ENCODE measurements at regions not wholly inside any gene's neighbourhood (a gene's known extent, or its start where the extent isn't known, plus 50 kb on each side); places are given as distances from the start of the nearest gene placed in this dataset.

GRCh38 chr14:97274626-97275025 is 477.4 kb downstream of the VRK1 start:
- no peak for DNase-seq

GRCh38 chr14:97275276-97275675 is 478.1 kb downstream of the VRK1 start:
- DNase-seq: no peak

DNA sequence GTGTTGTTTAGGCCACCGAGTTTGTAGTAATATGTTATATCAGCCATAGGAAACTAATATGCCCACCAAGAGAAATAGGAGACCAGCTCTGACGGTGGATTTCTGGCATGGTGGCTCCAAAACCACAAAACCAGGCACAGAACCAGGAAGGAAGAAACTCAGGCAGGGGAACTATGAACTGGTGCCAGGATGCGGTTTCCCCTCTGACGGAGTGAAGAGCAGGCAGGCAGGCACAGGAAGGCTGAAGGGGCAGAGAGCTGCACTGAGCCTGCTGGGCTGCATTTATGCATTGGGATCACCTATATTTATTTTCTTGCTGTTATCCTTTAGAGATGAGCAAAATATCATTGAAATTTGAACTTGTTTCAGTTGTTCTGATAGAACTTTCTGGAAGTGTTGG is 479.4 kb downstream of the VRK1 start:
- DNase-seq: no peak

DNA sequence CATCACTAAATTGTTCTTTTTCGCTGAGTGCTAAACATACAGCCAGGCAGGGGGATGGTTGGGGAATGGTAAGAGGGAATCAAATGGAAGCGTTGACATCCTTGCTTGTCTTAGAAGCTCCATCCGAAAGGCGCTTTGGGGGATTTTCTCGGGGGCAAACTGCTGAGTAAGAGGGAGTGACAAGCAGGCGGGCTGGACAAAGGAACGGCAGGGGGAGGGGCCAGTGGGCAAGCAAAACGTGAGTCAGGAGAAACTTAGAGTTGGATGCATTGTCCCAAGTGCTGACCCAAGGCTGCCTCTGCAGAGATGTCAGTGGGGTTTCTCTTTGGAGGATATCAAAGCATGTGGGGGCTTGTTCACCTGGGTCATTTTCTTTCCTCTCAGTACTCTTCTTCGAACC is 480.5 kb downstream of the VRK1 start:
- DNase-seq: no peak

DNA sequence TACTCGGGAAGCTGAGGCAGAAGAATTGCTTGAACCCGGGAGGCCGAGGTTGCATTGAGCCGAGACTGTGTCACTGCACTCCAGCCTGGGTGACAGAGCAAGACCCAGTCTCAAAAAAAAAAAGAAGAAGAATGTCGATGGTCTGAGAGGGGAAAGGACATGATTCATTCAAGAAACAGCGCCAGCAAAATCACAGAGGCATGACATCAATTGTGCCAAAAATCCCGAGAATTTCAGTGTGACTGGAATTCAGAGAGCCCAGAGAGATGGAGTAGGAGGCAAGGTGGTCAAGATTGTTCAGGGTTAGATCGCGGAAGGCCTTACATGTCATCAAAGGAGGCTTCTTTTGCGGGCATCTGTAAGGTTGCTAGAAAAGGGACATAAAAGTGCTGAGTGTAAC is 483.3 kb downstream of the VRK1 start:
- no peak for DNase-seq

GRCh38 chr14:97281741-97282140 is 484.6 kb downstream of the VRK1 start:
- no peak for DNase-seq

- DNase-seq: no peak
Measured at GRCh38 chr14:97282210-97283004, 485.2 kb downstream of the VRK1 start.

DNA sequence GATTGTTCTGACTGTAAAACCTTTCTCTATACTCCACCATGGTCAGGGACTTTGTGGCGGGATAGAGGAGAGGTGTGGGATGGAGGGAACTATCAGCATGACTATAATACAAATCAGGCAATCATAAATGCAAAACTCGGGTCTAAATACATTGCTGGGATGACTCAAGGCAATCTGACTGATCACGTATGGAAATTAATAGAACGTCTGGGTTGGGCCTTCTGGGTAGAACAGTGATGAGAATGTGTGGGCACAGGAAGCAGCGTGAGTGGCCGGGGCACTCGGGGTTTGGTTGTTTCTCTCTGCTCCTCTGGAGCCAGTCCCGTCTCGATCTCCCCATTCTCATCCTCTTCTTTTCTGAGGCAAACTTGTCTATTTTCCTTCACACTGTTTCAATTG is 485.8 kb downstream of the VRK1 start:
- no peak for DNase-seq

GRCh38 chr14:97283426-97283825 is 486.2 kb downstream of the VRK1 start:
- DNase-seq: no peak

DNA sequence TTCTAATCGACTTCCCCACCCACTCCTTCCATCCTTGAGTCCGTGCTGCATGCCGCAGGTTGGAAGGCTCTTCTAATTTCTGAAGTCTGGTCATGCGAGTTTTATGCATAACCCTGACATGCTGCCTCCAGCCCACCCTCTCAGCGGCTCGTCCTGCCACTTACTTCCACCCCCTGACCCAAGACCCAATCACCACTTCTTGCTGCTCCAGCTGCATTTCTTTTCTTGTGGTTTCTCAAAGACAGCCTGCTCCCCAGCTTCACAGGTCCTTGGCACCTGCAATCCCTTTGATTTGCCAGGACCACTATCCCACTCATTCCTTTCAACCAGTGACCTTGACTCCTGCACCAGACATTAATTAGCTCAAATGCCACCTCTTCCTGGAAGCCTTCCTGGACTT is 486.7 kb downstream of the VRK1 start:
- no peak for DNase-seq

- DNase-seq: no peak
Measured at GRCh38 chr14:97287956-97288355, 490.8 kb downstream of the VRK1 start.

DNA sequence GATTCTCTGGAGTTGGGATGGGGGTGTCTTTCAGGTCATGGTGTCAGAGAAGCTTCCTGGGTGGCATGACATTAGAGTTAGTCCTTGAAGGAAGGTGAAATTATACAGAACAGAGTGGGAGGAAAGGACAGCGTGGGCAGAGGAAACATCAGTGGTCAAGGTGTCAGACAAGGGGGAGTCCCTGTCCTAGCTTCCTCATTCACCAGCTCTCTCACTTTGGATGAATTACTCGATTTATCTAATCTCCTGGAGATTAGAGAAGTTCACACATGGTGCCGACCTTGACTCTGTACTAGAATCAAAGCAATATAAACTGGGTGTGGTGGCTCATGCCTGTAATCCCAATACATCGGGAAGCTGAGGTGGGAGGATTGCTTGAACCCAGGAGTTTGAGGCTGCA is 492.9 kb downstream of the VRK1 start:
- no peak for DNase-seq

GRCh38 chr14:97290977-97291376 is 493.8 kb downstream of the VRK1 start:
- DNase-seq: no peak

- DNase-seq: no peak
Measured at GRCh38 chr14:97293659-97294058, 496.5 kb downstream of the VRK1 start.

- no peak for DNase-seq
Measured at GRCh38 chr14:97295108-97295710, 498.0 kb downstream of the VRK1 start.

DNA sequence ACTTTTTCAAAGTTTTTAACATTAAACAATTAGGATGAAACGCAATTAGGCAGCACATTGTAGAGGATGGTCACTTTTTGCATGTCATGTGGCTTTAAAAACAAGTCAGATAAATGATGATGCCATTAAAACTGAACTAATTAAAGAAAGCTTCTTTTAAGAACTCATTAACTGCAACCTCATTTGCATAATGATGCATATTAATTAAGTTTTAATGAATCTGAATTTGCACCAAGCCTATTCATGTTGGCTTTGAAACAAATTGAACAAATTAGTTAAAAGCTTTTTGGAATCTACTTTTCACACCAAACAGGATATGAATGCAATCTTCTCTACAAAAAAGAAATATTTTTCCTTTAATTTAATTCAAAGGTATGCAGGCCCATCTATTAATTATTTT is 499.0 kb downstream of the VRK1 start:
- DNase-seq: no peak

DNA sequence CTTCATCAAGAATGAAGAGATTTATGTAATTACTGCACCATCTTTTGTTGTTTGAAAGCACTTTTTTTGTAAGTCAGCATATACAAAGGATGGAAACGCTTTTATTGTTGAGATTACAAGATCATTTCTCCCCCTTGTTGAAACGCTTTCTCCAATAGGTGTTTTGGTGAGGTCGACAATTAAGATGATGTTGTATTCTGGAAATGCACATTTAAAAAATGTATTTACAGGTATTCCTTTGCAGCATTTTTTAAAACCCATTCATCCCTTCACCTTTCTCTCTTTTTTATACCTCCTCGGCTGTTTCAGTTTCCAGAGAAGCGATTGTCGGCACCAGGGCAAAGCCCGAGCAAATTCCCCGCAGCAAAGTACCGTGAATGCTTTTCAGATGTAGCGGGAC is 499.9 kb downstream of the VRK1 start:
- no peak for DNase-seq

- DNase-seq: no peak
Measured at GRCh38 chr14:97298331-97298730, 501.1 kb downstream of the VRK1 start.

DNA sequence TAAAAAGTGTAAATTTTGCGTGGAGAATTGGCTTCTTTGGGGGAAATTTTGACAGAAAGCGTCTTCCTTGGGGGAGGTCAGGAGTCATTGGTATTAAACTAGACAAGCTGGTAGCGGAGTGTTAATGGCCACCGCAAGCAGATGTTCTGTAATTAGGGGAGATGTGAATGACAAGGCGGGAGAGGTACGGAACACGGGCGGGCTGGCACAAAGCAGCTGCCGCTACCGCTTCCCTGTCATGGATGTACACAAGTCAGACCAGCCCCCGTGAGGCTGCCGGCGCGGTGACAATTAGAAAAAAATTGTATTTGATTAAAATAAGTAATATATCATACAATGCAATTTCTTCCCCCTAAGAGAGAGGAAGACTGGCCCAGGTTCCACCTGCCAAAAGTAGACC is 501.6 kb downstream of the VRK1 start:
- DNase-seq: no peak

DNA sequence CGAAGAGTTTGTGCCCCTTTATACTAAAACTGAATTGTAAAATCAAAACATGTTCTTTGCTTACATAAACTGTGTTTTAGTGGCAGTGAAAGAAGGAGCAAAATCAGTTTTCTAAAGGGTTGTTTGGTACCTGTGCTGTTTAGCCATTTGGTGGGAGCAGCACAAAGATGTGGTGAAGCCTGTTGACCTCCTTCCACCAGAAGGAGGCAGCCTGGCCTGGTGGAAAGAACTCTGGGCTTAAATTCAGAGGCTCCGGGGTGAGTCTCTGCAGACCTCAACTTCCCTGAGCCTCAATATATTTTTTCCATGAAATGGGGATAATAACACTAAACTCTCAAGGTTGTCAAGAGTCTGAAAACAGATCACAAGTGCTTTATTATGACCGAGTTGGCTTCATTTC is 502.5 kb downstream of the VRK1 start:
- DNase-seq: no peak

DNA sequence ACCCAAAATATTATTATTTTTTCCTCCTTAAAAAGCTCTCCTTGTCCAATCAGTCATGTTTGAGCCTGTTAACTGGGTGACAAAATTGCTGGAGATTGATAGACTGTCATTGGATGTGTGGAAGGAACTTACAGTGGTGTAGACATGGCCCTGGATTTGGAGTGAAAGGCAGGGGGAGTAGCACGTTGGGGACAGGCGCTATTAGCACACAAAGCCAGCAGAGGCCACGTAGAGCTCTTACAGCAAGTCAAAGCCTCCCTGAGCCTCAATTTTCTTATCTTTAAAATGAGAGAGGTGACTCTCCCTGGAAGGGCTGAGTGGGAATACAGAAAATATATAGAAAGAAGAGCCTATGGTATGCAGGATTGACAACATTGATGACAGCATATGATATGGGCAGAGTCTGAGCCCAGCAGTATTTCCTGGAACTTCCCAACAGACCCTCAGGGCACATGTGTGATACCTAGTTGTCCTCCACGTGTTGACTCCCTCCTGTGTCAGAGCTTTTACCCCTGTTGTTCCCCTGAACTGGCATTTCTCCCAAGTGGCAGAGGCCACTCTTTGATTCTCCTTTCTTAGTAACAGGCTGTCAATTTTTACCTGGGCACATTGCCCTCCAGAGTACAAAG is 504.9 kb downstream of the VRK1 start:
- DNase-seq: no peak

GRCh38 chr14:97306133-97306759 is 509.1 kb downstream of the VRK1 start:
- DNase-seq: no peak

DNA sequence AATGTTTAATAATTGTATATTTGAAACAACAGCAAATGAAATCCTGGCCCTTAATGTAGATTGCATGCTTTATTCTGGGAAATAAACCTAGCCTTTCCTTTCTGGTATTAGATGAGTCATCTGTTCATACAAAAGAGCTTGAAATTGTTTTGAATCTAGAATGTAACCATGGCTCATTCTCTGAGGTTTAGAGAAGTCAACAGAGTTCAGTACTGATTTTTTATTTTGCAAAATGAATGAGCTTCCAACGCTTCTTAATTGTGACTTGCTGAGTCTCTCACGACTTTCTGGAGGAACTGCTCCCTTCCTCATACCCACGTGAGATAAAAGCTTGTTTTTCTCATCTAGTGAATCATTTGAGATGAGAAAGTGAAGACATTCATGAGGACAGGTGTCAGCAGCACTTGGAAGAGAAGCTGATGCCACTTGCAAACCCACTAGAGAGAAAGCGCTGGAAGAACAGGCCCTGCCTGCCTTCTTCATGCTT is 509.6 kb downstream of the VRK1 start:
- no peak for DNase-seq

- no peak for DNase-seq
Measured at GRCh38 chr14:97311411-97311810, 514.2 kb downstream of the VRK1 start.
